ENCODE measurements at regions not wholly inside any gene's neighbourhood (a gene's known extent, or its start where the extent isn't known, plus 50 kb on each side); places are given as distances from the start of the nearest gene placed in this dataset.
A peak's percentile ranks its signal among the peaks of the same experiment; 100 is the strongest.
"Not testable (repeated sequence)": the region's sequence is repeated elsewhere in the genome, so short reads cannot be mapped to it uniquely, and the experiment has no call there.

DNA sequence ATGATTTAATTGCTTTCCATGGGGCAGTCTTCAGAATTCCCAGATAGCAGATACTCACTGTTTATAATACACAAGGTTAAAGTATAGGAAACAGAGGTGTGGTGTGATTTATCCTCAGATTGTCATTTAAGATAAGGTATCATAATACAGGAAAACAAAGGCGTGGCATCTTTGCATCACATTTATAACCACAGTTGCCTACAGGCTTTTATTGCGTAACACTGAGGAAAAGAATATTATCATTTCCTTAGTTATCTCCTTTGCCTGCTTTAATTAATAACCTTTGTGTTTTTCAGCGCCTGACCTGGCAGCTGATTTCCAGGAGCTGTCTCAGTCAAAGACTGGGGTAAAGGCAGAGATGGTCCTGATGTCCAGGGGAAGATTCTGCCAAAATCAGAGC lies 68.8 kb downstream of the SSX7 start:
- DNase-seq, result no peak

DNA sequence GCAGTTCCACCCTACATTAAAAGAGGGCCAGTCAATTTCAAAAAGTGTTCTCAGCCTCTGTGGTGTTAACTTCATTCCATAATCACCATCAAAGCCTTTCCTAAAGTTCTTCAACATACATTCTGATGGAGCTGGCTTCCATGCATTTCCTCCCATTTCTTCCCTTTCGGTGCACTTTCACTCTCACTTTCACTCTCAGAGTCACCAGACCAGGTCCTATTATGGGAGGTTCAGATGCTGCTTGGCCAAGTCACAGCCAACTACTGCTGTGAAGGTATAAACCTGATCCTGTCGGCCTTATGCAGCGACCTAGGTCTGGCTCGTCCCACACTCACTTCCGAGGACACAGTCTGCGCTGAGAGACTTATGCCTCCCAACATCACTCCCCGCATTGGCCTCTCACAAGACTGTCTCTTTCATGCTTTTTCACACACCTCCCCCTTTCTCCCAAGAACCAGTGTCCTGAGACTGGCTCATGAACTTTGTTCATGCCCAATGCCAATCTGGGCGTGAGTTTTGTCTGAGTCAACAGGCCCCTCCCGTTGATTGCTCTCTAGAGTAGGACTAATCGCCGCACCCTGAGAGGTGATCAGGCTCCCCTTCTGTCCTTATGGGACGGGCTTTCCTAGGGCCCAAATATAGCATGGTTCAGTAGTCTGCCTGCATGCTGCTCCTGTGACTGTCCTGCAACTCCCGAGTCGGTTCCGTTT lies 60.8 kb upstream of the XAGE1B start:
- DNase-seq, result no peak

DNA sequence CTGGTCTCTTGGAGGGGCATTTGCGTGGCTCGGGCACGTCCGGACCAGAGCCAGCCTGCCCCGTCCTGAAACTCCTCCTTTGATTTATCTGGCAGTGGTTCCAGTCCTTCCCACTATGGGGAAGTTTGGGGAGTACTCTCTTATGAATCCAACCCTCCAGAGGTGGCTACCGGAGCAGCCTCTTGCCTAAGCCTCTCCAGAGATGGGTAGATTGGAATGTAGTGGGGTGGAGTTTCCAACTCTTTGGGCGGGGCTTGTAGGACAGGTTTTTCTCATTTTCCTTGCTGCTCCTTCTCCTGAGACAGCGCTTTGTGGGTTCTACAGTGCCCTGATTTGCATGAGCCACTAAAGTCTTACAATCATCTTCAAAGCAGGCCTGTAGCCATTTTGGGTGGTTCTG lies 60.1 kb upstream of the XAGE1B start:
- DNase-seq, result no peak

DNA sequence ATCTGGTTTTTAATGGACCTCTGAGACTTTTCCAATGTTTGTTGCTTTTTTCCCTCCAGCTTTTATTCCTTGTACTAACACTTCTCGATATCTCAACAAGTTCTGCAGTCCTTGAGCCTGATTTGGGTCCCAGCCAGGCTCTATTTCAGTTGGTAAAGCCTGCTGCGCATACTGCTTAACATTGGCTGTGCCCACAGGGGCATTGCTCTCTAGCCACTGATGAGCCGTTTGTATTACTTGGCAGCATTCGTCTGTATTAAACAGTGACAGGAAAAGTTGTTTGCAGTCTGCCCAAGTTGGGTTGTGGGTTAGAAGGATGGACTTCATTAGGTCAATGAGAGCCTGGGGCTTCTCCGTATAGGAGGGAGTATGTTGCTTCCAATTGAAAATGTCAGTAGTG lies 59.6 kb upstream of the XAGE1B start:
- DNase-seq, result no peak

DNA sequence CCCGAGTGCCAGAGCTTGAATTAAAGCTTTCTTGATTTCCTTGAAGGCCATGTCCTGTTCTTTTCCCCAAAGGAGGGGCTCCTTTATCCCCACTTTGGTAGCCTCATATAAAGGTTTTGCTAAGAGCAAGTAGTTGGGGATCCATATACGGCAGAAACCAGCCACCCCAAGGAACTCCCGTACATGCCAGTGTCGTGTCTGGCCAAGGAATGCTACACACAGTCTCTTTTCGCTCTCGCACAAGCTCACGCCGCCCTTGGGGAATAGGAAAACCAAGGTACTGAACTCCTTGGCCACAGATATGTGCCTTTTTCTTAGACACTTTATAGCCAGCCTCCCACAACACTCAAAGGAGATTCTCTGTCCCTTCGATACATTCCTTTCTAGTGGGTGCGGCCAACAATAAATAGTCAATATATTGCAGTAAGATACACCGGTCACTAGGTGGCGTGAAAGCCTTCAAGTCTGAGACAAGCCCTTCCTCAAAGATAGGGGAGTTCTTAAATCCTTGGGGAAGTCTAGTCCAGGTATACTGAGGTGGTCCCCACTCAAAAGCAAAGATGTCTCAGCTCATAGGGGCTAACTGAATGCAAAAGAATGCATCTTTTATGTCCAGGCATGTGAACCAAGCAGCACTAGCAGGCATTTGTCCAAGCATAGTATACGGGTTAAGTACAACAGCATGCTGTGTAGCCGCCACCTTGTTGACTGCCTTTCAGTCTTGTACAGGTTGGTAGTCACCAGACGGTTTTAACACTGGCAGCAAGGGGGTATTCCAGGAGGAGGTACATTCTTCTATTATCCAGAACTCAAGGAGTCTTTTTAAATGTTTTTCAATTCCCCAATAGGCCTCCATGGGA lies 57.8 kb upstream of the XAGE1B start:
- DNase-seq, result peak; percentile 14 to 80 (median 52)

DNA sequence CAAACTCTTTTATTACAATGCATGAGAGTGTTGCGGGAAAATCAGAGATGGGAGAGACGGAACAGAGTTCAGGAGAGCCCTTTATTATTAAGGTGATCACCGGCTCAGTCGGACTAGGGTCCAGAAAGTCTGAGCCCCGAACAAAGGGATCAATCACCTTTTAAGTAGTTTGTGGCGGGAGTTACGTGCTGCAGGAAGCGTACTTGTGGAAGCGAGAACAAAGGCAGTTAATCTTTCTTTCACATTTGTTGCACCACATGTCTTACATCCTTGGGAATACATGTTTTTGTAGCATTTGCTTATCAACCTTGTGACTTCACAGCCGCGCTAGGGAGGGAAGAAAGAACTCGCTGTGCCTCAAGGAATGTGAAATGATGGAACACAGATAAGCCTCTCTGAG lies 51.3 kb upstream of the XAGE1B start:
- DNase-seq, result not testable (repeated sequence)
